OCI-LY1 (cell line): ENCODE measurements at regions not wholly inside any gene's neighbourhood (a gene's known extent, or its start where the extent isn't known, plus 50 kb on each side); places are given as distances from the start of the nearest gene placed in this dataset.

Experiments
- H2AFZ ChIP-seq: fragments of 200-600 bp; sonication (generic), shearing (Covaris generic); 2 replicates; pipeline ENCODE4 v1.6.0; 2014; ENCODE audit warnings: antibody characterized with exemption, mild to moderate bottlenecking, low read length
- H3F3A ChIP-seq: fragments of 200-600 bp; sonication (generic), shearing (Covaris generic); 2 replicates; pipeline ENCODE4 v1.6.0; 2014; ENCODE audit warnings: mild to moderate bottlenecking, antibody characterized with exemption, low read length, moderate library complexity; ENCODE audit not compliant: insufficient read depth
- H3K27ac ChIP-seq: fragments of 200-600 bp; sonication (generic); 2 replicates; pipeline ENCODE4 v1.5.1; 2014; ENCODE audit warnings: low read length, mixed run types, mild to moderate bottlenecking, low read depth; ENCODE audit not compliant: poor library complexity, severe bottlenecking
- H3K27me3 ChIP-seq: fragments of 200-600 bp; sonication (generic); 2 replicates; pipeline ENCODE4 v1.6.0; 2014; ENCODE audit warnings: antibody characterized with exemption, mild to moderate bottlenecking, low read length, moderate library complexity; ENCODE audit not compliant: insufficient read depth
- H3K36me3 ChIP-seq: fragments of 200-600 bp; sonication (generic); 2 replicates; pipeline ENCODE4 v1.6.1; 2014; ENCODE audit warnings: mild to moderate bottlenecking, antibody characterized with exemption, low read length, moderate library complexity, mixed read lengths; ENCODE audit not compliant: insufficient read depth
- H3K4me1 ChIP-seq: fragments of 200-600 bp; sonication (generic); 2 replicates; pipeline ENCODE4 v1.5.1; 2014; ENCODE audit warnings: mild to moderate bottlenecking, low read length, moderate library complexity; ENCODE audit not compliant: insufficient read depth, severe bottlenecking
- H3K4me2 ChIP-seq: fragments of 200-600 bp; sonication (generic), shearing (Covaris generic); 2 replicates; pipeline ENCODE4 v1.6.1; 2014; ENCODE audit warnings: low read length
- H3K4me3 ChIP-seq: fragments of 200-600 bp; sonication (generic); 2 replicates; pipeline ENCODE4 v1.5.1; 2014; ENCODE audit warnings: low read length, low read depth, mild to moderate bottlenecking, mixed read lengths; ENCODE audit not compliant: poor library complexity, severe bottlenecking
- H3K79me2 ChIP-seq: fragments of 200-600 bp; shearing (Covaris generic); 2 replicates; pipeline ENCODE4 v1.6.1; 2016; ENCODE audit warnings: mixed run types, low read length, mixed read lengths; ENCODE audit not compliant: insufficient read depth
- H3K9ac ChIP-seq: fragments of 200-600 bp; sonication (generic), shearing (Covaris generic); 2 replicates; pipeline ENCODE4 v1.6.1; 2014; ENCODE audit warnings: mild to moderate bottlenecking, low read length, mixed read lengths
- H3K9me2 ChIP-seq: fragments of 200-600 bp; sonication (generic), shearing (Covaris generic); 2 replicates; pipeline ENCODE4 v1.6.1; 2014; ENCODE audit warnings: low read depth, mild to moderate bottlenecking, low read length, mixed read lengths
- H3K9me3 ChIP-seq: fragments of 200-600 bp; shearing (Covaris generic); 2 replicates; pipeline ENCODE4 v1.6.1; 2014; ENCODE audit warnings: low read length, mixed read lengths
- H4K20me1 ChIP-seq: fragments of 200-600 bp; sonication (generic), shearing (Covaris generic); 2 replicates; pipeline ENCODE4 v1.6.0; 2016; ENCODE audit warnings: mild to moderate bottlenecking, low read length; ENCODE audit not compliant: insufficient read depth
- CTCF ChIP-seq: fragments of 200-600 bp; sonication (generic), shearing (Covaris generic); IDR thresholded peaks from 2 replicates; pipeline ENCODE4 v1.5.1; 2017; ENCODE audit warnings: mild to moderate bottlenecking, antibody characterized with exemption, low read length, moderate library complexity, mixed read lengths
- EZH2 ChIP-seq: fragments of 200-600 bp; sonication (generic), shearing (Covaris generic); IDR thresholded peaks from 2 replicates; pipeline ENCODE4 v1.8.0; 2017; ENCODE audit warnings: borderline replicate concordance, mixed run types, mild to moderate bottlenecking, antibody characterized with exemption, low read length, moderate library complexity, mixed read lengths

GRCh38 chr5:85458319-85458718 is 1073.6 kb upstream of the EDIL3 start:
- H3K4me1 ChIP-seq, result no peaks in the 10 kb centered on the region
- H3K36me3 ChIP-seq, result no peaks in the 10 kb centered on the region
- H3K4me3 ChIP-seq, result no peak overlapping the region
- no peaks in the 10 kb centered on the region for H3K9me2 ChIP-seq
- H3K9ac ChIP-seq, result no peak overlapping the region
- H3K9me3 ChIP-seq, result no peaks in the 10 kb centered on the region
- H3K27ac ChIP-seq, result no peak overlapping the region
- H3K27me3 ChIP-seq, result no peaks in the 10 kb centered on the region
- no peak overlapping the region for H2AFZ ChIP-seq
- no peaks in the 10 kb centered on the region for H3K79me2 ChIP-seq
- H3F3A ChIP-seq, result no peaks in the 10 kb centered on the region
- H4K20me1 ChIP-seq, result no peaks in the 10 kb centered on the region
- H3K4me2 ChIP-seq, result no peak overlapping the region
- TF ChIP-seq CTCF, result no peak
- TF ChIP-seq EZH2, result no peak

- Histone ChIP-seq H3K9me3 (no peaks in the 10 kb centered on the region), H3K9me2 (no peaks in the 10 kb centered on the region), H3K4me2 (no peak overlapping the region), H3K27ac (no peak overlapping the region), H3K4me3 (no peak overlapping the region), H3K4me1 (no peaks in the 10 kb centered on the region), H2AFZ (no peak overlapping the region), H3K9ac (no peak overlapping the region), H3K36me3 (no peaks in the 10 kb centered on the region), H3F3A (no peaks in the 10 kb centered on the region), H3K79me2 (no peaks in the 10 kb centered on the region), H3K27me3 (no peaks in the 10 kb centered on the region), H4K20me1 (no peaks in the 10 kb centered on the region)
- no peak for TF ChIP-seq CTCF
- TF ChIP-seq EZH2, result no peak
Measured at GRCh38 chr5:85462957-85463356, 1078.3 kb upstream of the EDIL3 start.

- no peaks in the 10 kb centered on the region for H3K9me3 ChIP-seq
- no peak overlapping the region for H3K27ac ChIP-seq
Measured at GRCh38 chr5:85466423-85466822, 1081.7 kb upstream of the EDIL3 start.

More at GRCh38 chr5:85466423-85466822, 1081.7 kb upstream of the EDIL3 start:
- no peak overlapping the region for H2AFZ ChIP-seq
- no peaks in the 10 kb centered on the region for H3K4me1 ChIP-seq
- no peak overlapping the region for H3K9ac ChIP-seq
- H3K79me2 ChIP-seq, result no peaks in the 10 kb centered on the region
- no peak overlapping the region for H3K4me2 ChIP-seq
- no peaks in the 10 kb centered on the region for H4K20me1 ChIP-seq
- H3K36me3 ChIP-seq, result no peaks in the 10 kb centered on the region
- H3F3A ChIP-seq, result no peaks in the 10 kb centered on the region
- H3K4me3 ChIP-seq, result no peak overlapping the region
- H3K27me3 ChIP-seq, result no peaks in the 10 kb centered on the region
- H3K9me2 ChIP-seq, result no peaks in the 10 kb centered on the region
- TF ChIP-seq CTCF (no peak), EZH2 (no peak)
